ENCODE measurements at regions not wholly inside any gene's neighbourhood (a gene's known extent, or its start where the extent isn't known, plus 50 kb on each side); places are given as distances from the start of the nearest gene placed in this dataset.

- intact Hi-C loops (cut with DNase I), result no loop called here
- ATAC-seq (no peak), DNase-seq (no peak)
- TF ChIP-seq CTCF (IDR thresholded peaks at IDR 0.05), result no peak
- H3K4me1 ChIP-seq, result peaks cover 5% of the 10 kb centered on the region
- no peaks in the 10 kb centered on the region for H3K27me3 ChIP-seq
- no peaks in the 10 kb centered on the region for H3K36me3 ChIP-seq
- H3K4me3 ChIP-seq, result no peak overlapping the region
- H3K9me3 ChIP-seq, result no peaks in the 10 kb centered on the region
- no peak overlapping the region for H3K27ac ChIP-seq
Measured at GRCh38 chr1:60973668-60974067, 108.7 kb upstream of the NFIA start.

GRCh38 chr1:60972841-60973364 is 109.5 kb upstream of the NFIA start:
- Histone ChIP-seq H3K27ac (no peak overlapping the region), H3K27me3 (no peaks in the 10 kb centered on the region), H3K4me1 (peaks cover 5% of the 10 kb centered on the region), H3K9me3 (no peaks in the 10 kb centered on the region), H3K4me3 (no peak overlapping the region), H3K36me3 (no peaks in the 10 kb centered on the region)
- DNase-seq (no peak), ATAC-seq (peak; percentile 40)
- intact Hi-C loops (cut with DNase I), result no loop called here
- no peak for TF ChIP-seq CTCF (IDR thresholded peaks at IDR 0.05)

DNA sequence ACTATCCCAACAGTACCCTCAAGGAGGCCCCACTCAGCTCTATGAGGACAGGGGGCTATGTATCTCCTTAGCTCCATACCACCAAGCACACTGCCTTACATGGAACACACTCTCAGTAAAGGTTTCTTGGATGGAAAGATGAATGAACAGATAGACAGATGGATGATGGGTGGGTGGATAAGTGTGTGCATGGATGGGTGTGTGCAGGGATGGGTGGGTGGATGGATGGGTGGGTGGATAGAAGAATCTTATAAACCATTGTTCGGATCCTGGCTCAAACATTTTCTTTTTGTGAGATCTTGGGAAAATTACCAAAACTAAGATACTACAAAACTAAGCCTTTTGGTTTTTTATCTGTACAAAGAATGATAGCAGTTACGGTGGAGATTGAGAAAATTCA is 111.0 kb upstream of the NFIA start:
- intact Hi-C loops (cut with DNase I), result no loop called here
- Histone ChIP-seq H3K27me3 (no peaks in the 10 kb centered on the region), H3K4me1 (peaks cover 2% of the 10 kb centered on the region), H3K4me3 (no peak overlapping the region), H3K9me3 (no peaks in the 10 kb centered on the region), H3K36me3 (no peaks in the 10 kb centered on the region), H3K27ac (no peak overlapping the region)
- no peak for ATAC-seq
- no peak for DNase-seq
- no peak for TF ChIP-seq CTCF (IDR thresholded peaks at IDR 0.05)

DNA sequence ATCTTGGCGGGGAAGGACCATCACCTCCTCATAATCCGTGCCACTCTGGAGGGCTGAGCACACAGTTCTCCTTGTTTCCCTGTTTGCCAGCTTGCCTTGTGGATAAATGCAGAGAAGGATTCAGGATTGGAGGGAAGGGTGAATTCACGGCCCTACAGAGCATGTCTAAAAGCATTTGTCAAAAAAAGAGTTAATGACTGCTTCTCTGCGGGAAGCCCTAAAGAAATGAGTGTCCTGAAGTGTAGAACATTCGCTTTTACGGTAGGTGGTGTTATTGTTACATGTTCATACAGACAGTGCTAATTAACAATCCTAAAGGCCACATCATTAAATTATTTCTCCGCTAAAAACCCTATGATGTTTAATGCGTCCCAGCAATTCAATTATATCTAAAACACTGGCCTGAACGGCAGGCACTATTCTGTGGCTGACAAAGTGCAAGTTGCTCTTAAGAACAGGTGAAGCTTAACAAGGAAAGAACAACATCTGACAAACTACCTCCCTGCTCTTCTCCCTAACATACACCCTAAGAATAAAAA is 112.3 kb upstream of the NFIA start:
- H3K27me3 ChIP-seq, result no peaks in the 10 kb centered on the region
- peak; percentile 53 for TF ChIP-seq CTCF (IDR thresholded peaks at IDR 0.05)
- H3K9me3 ChIP-seq, result no peaks in the 10 kb centered on the region
- intact Hi-C loops (cut with DNase I), result no loop called here
- H3K36me3 ChIP-seq, result no peaks in the 10 kb centered on the region
- DNase-seq, result no peak
- no peaks in the 10 kb centered on the region for H3K4me1 ChIP-seq
- H3K27ac ChIP-seq, result no peak overlapping the region
- H3K4me3 ChIP-seq, result no peak overlapping the region
- peak; percentile 54 for ATAC-seq

DNA sequence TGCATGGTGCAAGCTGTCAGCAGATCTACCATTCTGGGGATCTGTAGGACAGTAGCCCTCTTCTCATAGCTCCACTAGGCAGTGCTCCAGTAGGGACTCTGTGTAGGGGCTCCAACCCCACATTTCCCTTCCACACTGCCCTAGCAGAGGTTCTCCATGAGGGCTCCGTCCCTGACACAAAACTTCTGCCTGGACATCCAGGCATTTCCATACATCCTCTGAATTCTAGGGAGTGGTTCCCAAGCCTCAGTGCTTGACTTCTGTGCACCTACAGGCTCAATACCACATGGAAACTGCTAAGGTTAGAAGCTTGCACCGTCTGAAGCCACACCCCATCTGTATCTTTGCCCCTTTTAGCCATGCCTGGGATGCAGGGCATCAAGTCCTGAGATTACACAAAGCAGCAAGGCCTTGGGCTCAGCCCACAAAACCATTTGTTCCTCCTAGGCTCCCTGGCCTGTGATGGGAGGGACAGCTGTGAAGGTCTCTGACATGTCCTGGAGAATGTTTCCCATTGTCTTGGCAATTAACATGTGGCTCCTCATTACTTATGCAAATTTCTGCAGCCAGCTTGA is 117.0 kb upstream of the NFIA start:
- ATAC-seq (no peak), DNase-seq (no peak)
- TF ChIP-seq CTCF (IDR thresholded peaks at IDR 0.05), result no peak
- no peaks in the 10 kb centered on the region for H3K36me3 ChIP-seq
- H3K4me3 ChIP-seq, result no peak overlapping the region
- no peaks in the 10 kb centered on the region for H3K9me3 ChIP-seq
- no peak overlapping the region for H3K27ac ChIP-seq
- intact Hi-C loops (cut with DNase I), result no loop called here
- H3K27me3 ChIP-seq, result no peaks in the 10 kb centered on the region
- H3K4me1 ChIP-seq, result no peaks in the 10 kb centered on the region
